ENCODE measurements at regions not wholly inside any gene's neighbourhood (a gene's known extent, or its start where the extent isn't known, plus 50 kb on each side); places are given as distances from the start of the nearest gene placed in this dataset.

- TF ChIP-seq CTCF (IDR thresholded peaks at IDR 0.05) (no peak), USF2 (IDR thresholded peaks at IDR 0.05; ENCODE audit: borderline replicate concordance, low read depth, low read length) (no peak), SMC3 (IDR thresholded peaks at IDR 0.05; ENCODE audit: low read depth, low read length) (no peak), REST (IDR thresholded peaks at IDR 0.05; ENCODE audit: low read depth, low read length) (no peak), TAF1 (IDR thresholded peaks at IDR 0.05; ENCODE audit: borderline replicate concordance, low read depth, low read length) (no peak), YY1 (IDR thresholded peaks at IDR 0.05; ENCODE audit: low read depth) (no peak), ELF1 (IDR thresholded peaks at IDR 0.05) (no peak)
Observed at GRCh38 chr6:137736048-137736818, 130.8 kb upstream of the TNFAIP3 start.

All from SK-N-SH (cell line).